GM20000 (cell line): ENCODE measurements at regions not wholly inside any gene's neighbourhood (a gene's known extent, or its start where the extent isn't known, plus 50 kb on each side); places are given as distances from the start of the nearest gene placed in this dataset.

ENCODE experiments used
- DNase-seq: peaks from one replicate; pipeline ENCODE4 v3.0.0; 2012; ENCODE audit warnings: low spot score
- CTCF ChIP-seq: IDR thresholded peaks from 2 replicates; pipeline ENCODE4 v1.5.1; 2012; ENCODE audit warnings: mild to moderate bottlenecking, control low read depth; ENCODE audit errors: extremely low read depth, missing control alignments

- no peak for TF ChIP-seq CTCF
- DNase-seq, result no peak
Measured at GRCh38 chr14:34256223-34256622, 205.8 kb downstream of the SPTSSA start.

DNA sequence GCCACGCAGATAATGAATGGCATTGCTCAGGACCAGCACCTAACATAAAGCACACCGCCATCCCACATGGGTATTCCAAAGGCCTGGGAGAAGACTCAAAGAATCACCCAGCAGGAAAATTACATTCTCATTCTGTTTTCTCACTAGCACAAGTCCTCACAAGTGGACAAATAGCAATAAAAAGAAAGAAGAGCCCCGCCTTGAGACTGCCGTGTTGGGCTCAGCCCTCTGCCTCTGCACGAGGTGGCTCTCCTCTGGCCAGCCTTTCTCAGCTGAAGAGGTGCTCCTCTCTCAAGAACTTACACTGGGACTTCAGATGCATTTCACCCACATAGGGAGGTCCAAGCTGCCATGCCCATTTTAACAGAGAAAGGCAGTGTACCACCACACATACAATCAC lies 207.5 kb downstream of the SPTSSA start:
- DNase-seq, result no peak
- TF ChIP-seq CTCF, result no peak

GRCh38 chr14:34254031-34254430 lies 208.0 kb downstream of the SPTSSA start:
- no peak for DNase-seq
- TF ChIP-seq CTCF, result no peak

DNA sequence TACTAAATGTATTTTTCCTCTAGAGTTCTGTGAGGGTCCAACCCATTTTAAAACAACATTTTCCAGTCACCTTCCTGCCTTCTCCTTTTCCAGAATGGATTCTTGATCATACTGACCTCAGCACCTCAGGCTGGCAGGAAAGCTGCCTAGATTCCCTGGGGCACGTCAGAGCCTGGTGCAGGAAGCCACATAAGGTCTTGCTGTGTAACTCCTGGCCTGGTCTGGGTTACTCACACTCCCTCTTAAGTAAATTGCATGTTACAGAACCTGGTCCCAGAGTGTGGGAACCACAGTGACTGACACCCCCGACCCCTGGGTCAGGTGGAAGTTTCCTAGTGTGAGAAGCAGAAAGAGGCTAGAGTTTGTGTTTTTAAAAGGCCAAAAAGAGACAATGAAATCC lies 209.8 kb downstream of the SPTSSA start:
- no peak for TF ChIP-seq CTCF
- DNase-seq, result no peak

GRCh38 chr14:34251662-34252061 lies 210.4 kb downstream of the SPTSSA start:
- no peak for TF ChIP-seq CTCF
- no peak for DNase-seq

DNA sequence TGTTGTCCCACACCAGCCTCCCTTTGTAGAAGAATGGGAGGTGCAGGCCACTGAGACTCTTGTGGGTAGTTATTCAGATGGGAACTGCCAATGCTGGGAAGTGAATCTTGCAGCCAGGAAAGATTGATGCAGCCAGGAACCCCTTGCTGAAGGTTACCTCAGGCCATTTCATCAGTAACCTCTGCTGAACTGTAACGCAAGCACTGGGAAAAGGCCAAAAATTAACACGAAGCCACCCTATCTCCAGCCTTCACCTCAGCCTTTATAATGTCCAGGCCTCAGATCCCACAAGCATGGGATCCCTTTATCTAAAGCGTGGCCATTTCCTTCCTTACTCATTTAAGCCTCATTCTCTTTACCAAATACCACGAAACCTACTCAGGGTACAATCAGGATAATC lies 211.1 kb downstream of the SPTSSA start:
- no peak for DNase-seq
- no peak for TF ChIP-seq CTCF

GRCh38 chr14:34247605-34248004 lies 214.4 kb downstream of the SPTSSA start:
- no peak for DNase-seq
- no peak for TF ChIP-seq CTCF
